ENCODE measurements at regions not wholly inside any gene's neighbourhood (a gene's known extent, or its start where the extent isn't known, plus 50 kb on each side); places are given as distances from the start of the nearest gene placed in this dataset.

GRCh38 chr1:238201992-238202391 lies 311.3 kb upstream of the ZP4 start:
- no peak for TF ChIP-seq ZFX (IDR thresholded peaks at IDR 0.05; ENCODE audit: borderline replicate concordance)
- TF ChIP-seq CTCF (IDR thresholded peaks at IDR 0.05): no peak
- H3K27ac ChIP-seq: no peak overlapping the region

- no peak for TF ChIP-seq CTCF (IDR thresholded peaks at IDR 0.05)
- TF ChIP-seq ZFX (IDR thresholded peaks at IDR 0.05; ENCODE audit: borderline replicate concordance): no peak
- no peak overlapping the region for H3K27ac ChIP-seq
Measured at GRCh38 chr1:238199325-238199724, 308.6 kb upstream of the ZP4 start.

- no peak for TF ChIP-seq ZFX (IDR thresholded peaks at IDR 0.05; ENCODE audit: borderline replicate concordance)
- no peak for TF ChIP-seq CTCF (IDR thresholded peaks at IDR 0.05)
- no peak overlapping the region for H3K27ac ChIP-seq
Measured at GRCh38 chr1:238196516-238196915, 305.8 kb upstream of the ZP4 start.

- H3K27ac ChIP-seq: no peak overlapping the region
- TF ChIP-seq ZFX (IDR thresholded peaks at IDR 0.05; ENCODE audit: borderline replicate concordance) (no peak), CTCF (IDR thresholded peaks at IDR 0.05) (no peak)
Measured at GRCh38 chr1:238191170-238191569, 300.4 kb upstream of the ZP4 start.

GRCh38 chr1:238187575-238187949 lies 296.8 kb upstream of the ZP4 start:
- H3K27ac ChIP-seq: no peak overlapping the region
- TF ChIP-seq ZFX (IDR thresholded peaks at IDR 0.05; ENCODE audit: borderline replicate concordance) (no peak), CTCF (IDR thresholded peaks at IDR 0.05) (peak; percentile 12; the same call in 1 of the 2 replicates)

GRCh38 chr1:238186887-238187574 lies 296.3 kb upstream of the ZP4 start:
- H3K27ac ChIP-seq: no peak overlapping the region
- TF ChIP-seq ZFX (IDR thresholded peaks at IDR 0.05; ENCODE audit: borderline replicate concordance) (no peak), CTCF (IDR thresholded peaks at IDR 0.05) (no peak)

- TF ChIP-seq ZFX (IDR thresholded peaks at IDR 0.05; ENCODE audit: borderline replicate concordance): no peak
- TF ChIP-seq CTCF (IDR thresholded peaks at IDR 0.05): no peak
- H3K27ac ChIP-seq: no peak overlapping the region
Measured at GRCh38 chr1:238177960-238178645, 287.4 kb upstream of the ZP4 start.

Measured in 22Rv1 (cell line).